HG03175 (cell line): ENCODE measurements at regions not wholly inside any gene's neighbourhood (a gene's known extent, or its start where the extent isn't known, plus 50 kb on each side); places are given as distances from the start of the nearest gene placed in this dataset.
A peak's percentile ranks its signal among the peaks of the same experiment; 100 is the strongest.
"Not testable (repeated sequence)": the region's sequence is repeated elsewhere in the genome, so short reads cannot be mapped to it uniquely, and the experiment has no call there.

Experiments
- ATAC-seq: cut with Tn5 transposase; IDR thresholded peaks from one replicate; pipeline ENCODE4 v1.9.1; 2021; ENCODE audit warnings: mild to moderate bottlenecking, moderate library complexity; ENCODE audit not compliant: unreplicated experiment

DNA sequence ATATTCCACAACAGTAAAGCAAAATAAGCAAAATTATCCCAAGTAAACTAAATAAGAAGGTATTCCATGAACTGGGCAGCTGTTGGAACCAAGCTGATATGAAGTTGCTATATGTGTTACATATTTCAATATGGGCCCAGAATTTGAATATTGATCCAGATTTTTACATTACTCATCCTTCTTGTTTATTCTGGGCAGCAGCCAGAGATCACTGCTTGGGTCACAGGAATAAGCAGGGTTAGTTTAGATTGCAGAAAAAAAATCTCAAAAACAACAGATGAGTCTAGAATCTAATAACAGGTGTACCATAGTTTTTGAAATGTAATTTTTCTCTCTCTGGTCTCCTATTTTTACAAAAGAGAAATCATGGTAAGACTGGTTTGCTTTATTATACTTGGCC, 171.5 kb upstream of the NAMPT start:
- ATAC-seq, result no peak

DNA sequence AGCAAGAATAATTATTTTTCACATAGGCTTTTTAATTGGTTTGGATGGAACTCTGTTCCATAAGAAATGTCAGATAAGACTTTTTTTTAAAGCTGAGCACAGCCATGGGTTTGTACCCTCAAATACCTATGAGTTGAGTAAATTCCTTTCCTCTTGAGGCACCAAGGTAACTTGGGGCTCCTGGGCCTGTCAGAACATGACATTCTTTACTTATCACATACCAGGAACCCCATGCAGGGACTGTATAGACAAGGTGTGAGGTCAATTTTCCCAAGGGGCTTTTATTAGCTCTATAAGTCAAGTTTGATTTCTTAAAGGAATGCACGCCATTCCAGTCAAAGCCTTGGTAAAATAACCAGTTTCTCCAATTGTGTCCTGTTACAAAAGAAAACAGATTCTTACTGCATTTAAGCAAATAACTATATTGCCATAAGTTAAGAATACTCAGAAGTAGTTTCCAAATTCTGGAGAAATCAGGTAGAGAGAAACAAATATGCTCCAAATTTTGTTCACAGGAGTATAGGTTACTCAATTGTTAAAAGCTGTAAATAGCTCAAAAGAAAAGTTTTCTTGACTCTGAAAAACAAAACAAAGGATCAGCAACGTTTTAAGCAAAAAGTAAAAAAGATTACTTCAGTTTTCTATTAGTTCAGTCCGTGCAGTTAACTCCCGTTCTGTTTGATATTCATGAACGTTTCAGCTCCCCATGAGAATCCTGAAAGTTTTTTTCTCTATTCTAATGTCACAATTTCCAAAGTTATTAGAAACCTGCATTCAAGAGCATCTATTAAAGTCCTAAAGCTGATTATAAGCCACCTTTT, 167.5 kb upstream of the NAMPT start:
- no peak for ATAC-seq

DNA sequence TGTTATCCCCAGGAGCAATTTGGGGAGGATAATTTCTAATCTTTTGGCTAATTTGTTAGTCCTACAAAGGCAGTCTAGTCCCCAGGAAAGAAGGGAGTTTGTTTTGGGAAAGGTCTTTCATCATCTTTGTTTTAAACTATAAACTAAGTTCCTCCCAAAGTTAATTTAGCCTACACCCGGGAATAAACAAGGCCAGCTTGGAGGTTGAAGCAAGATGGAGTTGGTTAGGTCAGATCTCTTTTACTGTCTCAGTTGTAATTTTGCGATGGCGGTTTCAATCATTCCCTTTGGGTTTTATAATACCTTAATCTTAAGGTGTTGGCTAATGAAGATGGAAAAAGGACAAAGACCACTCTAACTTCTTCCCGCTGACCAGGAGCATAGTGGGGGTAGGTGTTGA, 166.4 kb upstream of the NAMPT start:
- ATAC-seq, result no peak

- no peak for ATAC-seq
Measured at GRCh38 chr7:106450716-106451115, 165.9 kb upstream of the NAMPT start.

GRCh38 chr7:106448992-106449859, 164.4 kb upstream of the NAMPT start:
- ATAC-seq, result no peak

- ATAC-seq, result no peak
Measured at GRCh38 chr7:106448346-106448991, 163.7 kb upstream of the NAMPT start.

- no peak for ATAC-seq
Measured at GRCh38 chr7:106447318-106447847, 162.6 kb upstream of the NAMPT start.

DNA sequence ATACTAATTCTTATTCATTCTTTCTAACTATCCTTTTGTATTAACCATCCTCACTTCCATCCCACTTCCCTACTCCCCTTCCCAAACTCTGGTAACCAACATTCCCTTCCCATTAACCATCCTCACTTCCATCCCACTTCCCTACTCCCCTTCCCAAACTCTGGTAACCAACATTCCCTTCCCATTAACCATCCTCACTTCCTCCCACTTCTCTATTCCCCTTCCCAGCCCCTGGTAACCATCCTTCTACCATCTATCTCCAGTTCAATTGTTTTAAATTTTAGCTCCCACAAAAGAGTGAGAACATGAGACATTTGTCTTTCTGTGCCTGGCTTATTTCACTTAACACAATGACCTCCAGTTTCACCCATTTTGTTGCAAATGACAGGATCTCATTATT, 160.6 kb upstream of the NAMPT start:
- ATAC-seq, result not testable (repeated sequence)

DNA sequence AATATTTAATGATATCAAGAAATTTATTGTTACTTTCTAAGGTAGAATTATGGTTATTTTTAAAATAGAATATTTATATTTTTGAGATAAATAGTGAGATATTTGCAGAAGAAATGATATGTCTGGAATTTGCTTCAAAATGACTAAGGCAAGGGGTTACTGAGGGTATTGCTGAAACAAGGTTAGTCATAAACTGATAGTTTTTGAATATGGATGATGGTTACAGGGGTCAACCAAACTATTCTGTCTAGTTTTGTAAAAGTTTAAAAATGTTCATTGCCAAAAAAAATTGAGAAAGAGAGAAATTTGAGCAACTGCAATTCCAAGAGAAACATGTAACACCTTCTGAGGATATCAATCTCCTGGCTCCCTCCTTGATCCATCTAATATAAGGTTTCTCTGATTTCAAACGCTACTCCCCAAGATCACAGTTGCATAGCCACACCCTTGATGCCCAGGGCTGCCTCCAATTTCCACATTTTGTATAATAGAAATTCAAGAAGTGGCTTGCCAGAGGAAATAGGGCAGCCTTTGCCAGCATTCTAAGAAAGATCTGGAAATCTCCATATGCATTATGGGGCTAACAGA, 159.4 kb upstream of the NAMPT start:
- no peak for ATAC-seq

DNA sequence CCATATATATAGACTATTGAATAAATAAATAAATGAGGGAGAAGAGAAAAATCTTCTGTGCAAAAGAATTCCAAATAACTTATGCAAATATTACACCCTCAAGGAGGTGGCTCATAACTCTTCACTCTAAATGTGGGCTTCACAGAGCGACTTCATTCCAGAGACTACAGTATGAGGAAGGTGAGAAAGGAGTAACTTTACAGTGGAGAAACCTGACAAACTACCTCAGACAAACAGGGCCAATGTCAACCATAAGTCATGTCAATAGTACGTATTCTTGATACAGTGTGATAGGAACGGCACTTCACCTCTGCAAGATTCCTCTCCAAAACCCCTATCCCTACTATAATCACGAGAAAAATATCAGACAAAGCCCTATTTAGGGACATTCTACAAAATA, 158.4 kb upstream of the NAMPT start:
- ATAC-seq, result no peak

DNA sequence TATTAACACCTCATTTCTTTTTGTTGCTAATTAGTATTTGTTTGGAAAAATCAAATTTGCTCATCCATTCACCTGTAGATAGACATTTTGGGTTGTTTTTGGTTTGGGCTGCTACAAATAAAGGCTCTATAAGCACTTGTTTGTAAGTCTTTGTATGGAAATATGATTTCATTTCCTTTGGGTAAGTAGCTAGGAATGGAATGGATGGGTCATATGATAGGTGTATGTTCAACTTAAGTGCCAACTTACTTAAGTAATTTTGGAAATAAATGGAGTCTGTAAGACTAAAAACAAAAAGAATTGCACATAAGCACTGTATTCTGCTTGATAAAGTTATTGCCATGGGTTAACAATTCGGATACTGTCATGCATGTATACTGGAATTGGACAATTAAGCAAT, 157.7 kb upstream of the NAMPT start:
- no peak for ATAC-seq

- not testable (repeated sequence) for ATAC-seq
Measured at GRCh38 chr7:106441343-106441742, 156.6 kb upstream of the NAMPT start.

DNA sequence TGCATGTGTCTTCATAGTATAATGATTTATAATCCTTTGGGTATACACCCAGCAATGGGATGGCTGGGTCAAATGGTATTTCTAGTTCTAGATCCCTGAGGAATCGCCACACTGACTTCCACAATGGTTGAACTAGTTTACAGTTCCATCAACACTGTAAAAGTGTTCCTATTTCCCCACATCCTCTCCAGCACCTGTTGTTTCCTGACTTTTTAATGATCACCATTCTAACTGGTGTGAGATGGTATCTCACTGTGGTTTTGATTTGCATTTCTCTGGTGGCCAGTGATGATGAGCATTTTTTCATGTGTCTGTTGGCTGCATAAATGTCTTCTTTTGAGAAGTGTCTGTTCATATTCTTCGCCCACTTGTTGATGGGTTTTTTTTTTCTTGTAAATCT, 152.2 kb upstream of the NAMPT start:
- ATAC-seq, result not testable (repeated sequence)

DNA sequence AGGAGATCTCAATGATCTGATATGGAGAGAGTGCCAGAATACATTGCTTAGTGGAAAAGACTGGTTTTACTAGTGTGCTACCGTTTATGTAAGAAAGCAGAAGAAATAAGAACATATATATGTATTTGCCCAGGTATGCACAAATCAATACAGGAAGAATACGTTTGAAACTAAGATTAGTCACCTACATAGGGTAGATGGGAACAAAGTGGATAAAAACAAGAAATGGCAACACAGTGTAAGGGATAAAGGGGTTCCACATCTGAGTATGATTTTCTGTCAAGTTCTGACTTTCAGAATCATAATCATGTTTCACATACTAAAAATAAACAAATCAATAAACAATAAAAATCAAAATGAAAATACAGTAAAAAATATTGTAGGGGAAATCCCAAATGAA, 148.6 kb upstream of the NAMPT start:
- no peak for ATAC-seq

DNA sequence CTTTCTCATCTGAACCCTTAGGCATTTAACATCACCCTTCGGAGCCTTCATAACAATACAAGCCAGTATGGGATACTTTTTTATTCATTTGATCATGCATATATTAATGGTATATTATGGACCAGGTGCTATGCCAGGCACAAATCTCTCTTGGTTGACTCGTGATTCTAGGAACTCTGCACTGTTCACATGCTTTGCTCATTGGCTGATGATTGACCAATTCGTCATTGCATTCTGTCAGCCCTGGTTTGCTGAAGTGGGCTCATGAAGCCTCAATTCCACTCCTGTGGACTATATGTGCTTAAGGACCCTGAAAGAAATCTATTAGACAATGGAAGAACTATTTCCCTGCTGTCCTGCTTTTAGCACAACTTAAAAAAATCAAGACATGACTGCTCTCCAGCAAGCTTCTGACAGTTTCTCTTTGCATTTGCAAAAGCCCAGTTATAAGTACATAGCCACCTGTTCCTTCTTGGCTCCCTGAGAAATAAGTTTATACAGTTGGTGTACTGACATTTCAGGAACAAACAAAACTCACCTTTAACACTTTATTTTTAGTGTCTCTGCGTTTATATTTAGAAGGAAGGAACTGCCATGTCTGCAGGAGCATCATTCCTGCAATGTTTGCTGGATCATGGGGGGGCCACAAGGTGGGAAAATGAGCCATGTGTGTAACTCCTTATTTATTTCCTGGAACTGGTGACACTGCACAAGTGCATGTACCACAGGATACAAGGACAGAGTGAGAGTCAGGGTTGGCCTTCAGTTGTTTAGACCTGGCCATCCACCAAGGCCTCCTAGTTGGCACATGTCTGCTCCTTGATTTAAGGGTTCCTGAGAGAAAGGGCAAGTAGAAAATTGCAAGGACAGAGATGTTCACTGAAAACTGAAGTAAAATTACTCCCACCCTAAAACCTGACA, 146.0 kb upstream of the NAMPT start:
- ATAC-seq, result no peak

DNA sequence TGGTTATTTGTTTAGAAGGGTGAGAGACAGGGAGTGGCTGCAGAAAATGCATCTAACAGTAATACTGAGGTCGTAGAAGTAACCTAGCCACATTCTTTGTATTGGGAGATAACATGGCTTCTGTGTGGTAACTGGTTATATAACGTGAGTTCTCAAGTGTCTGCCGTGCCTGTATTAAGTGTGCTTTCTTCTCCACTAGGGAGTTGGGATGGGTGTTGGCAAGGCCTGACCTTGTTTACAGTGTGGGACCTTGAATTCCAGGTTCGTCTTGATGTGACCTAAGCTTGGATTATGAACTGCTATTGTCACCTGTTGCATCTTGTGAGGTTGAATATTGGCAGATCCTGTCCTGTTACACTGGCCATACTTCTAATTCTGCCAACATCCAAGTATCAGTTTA, 145.3 kb upstream of the NAMPT start:
- no peak for ATAC-seq

DNA sequence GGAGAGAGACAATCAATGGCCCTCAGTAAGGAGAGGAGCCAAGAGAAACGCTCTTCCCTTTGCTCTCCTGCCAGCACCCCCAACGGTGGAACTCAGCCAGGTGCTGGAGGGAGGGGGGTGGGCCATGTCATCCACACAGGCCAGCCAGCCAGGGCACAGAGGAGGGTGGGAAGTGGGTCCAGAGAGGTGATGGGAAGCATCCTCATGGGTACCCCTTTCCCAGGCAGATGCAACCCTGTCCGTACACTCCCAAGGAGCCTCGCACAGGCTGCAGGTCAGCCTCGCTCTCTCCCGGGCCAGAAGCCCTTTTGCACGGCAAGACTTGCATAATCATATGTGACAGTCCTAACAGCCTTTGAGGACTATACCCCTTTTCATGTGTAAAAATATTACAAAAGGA, 142.0 kb upstream of the NAMPT start:
- ATAC-seq, result no peak

DNA sequence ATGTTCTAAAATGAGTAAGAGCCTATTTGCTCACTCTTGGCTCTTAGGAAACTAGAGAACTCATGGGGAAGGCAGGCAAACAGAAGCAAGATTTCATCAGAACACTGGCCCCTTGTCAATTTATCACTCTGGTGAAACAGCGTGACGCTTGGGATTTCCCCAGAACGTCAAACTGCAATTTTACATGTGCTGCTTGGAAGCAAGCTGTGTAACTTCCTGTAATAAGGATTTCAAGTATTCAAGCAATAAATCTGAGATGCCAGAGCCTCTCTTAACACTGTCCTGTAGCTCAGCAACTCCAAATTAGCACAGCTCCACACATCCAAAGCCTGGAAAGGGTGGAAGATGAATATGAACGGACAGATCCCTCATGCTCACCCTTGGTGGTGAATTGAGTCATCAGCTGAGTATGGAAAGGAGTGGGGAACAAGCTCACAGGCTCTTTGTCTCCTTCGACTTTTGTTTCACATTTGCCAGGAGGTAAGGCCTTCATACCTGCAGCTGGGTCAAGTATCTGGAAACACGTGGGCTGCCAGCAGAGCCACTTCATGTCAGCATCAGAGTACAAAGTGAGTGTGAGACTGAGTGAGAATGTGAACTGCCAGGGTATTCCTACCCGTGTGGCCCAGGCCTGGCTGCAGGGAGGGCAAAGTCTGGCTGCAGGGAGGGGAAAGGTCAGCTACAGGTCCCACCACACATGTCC, 140.4 kb upstream of the NAMPT start:
- ATAC-seq, result peak; percentile 85

- no peak for ATAC-seq
Measured at GRCh38 chr7:106424476-106425016, 139.8 kb upstream of the NAMPT start.
